ENCODE measurements at regions not wholly inside any gene's neighbourhood (a gene's known extent, or its start where the extent isn't known, plus 50 kb on each side); places are given as distances from the start of the nearest gene placed in this dataset.

GRCh38 chr13:87837946-87838345 is 166.8 kb downstream of the SLITRK5 start:
- TF ChIP-seq, protein P1, sequence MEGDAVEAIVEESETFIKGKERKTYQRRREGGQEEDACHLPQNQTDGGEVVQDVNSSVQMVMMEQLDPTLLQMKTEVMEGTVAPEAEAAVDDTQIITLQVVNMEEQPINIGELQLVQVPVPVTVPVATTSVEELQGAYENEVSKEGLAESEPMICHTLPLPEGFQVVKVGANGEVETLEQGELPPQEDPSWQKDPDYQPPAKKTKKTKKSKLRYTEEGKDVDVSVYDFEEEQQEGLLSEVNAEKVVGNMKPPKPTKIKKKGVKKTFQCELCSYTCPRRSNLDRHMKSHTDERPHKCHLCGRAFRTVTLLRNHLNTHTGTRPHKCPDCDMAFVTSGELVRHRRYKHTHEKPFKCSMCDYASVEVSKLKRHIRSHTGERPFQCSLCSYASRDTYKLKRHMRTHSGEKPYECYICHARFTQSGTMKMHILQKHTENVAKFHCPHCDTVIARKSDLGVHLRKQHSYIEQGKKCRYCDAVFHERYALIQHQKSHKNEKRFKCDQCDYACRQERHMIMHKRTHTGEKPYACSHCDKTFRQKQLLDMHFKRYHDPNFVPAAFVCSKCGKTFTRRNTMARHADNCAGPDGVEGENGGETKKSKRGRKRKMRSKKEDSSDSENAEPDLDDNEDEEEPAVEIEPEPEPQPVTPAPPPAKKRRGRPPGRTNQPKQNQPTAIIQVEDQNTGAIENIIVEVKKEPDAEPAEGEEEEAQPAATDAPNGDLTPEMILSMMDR (IDR thresholded peaks at IDR 0.05): no peak
- TF ChIP-seq POLR2A (IDR thresholded peaks at IDR 0.05): no peak
